Islet precursor cell (in vitro differentiated cells): ENCODE measurements at regions not wholly inside any gene's neighbourhood (a gene's known extent, or its start where the extent isn't known, plus 50 kb on each side); places are given as distances from the start of the nearest gene placed in this dataset.
"Not testable (repeated sequence)": the region's sequence is repeated elsewhere in the genome, so short reads cannot be mapped to it uniquely, and the experiment has no call there.

ENCODE experiments used
- DNase-seq: peaks from one replicate; pipeline ENCODE4 v3.0.0-alpha.2; 2018

DNA sequence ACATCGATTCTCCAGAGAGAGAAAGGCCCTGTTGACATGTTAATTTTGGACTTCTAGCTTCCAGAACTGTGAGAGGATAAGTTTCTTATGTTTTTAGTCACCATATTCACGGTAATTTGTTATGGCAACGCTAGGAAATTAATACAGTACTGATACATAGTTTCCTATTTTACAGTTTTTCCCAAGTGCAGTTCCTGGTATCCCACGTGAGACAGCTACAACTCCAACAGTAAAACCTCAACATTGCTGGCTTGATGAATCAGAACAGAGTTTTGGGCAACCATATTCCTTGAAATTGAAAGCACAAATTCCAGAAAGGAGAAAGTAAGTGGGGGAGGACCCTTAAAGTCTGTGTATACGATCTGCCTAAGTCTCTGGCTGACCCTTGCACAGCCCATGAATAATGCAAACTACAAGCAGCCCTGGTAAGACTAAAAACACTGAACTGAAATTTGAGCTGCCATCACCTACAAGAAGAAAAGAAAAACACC is 505.1 kb upstream of the NRSN1 start:
- no peak for DNase-seq

DNA sequence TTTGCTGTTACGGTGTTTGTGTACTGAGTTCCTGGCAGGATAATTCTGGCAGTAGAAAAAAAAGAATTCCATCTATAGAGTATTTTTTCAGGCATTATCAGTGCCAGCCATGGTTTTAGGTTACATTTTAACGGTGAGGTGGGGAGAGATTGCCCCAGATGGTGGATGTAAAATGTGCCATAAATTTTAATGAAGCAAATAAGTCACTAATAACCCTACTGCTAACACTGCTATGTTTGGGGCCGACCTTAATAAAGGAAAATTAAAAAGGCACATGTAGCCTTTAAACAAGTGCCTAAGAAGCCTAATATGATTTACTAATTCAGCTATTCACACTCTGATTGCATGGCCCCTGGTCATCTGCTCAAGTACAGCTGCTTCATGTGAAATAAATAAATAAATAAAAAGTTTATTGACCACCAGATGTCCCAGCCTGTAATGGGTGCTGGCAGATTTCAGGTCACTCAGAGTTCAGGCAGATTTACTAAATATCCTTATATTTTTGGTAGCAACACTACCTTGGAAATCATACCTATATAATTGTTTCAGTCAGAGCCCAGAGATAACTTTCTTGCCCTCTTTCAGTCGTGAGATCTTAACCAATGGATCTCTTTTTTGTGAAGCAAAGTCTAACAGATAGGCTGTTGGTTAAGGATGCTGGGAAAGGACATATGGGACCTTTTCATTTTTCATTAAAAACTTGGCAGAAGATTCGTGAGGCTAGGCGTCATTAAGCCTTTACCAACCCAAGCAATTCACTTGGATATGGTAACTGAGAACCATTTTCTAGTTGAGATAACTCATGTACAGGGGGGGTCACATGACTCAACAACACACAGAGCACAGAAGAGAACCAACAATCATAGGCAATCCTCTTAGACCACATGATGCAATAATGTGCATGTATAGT is 495.0 kb upstream of the NRSN1 start:
- DNase-seq, result no peak

DNA sequence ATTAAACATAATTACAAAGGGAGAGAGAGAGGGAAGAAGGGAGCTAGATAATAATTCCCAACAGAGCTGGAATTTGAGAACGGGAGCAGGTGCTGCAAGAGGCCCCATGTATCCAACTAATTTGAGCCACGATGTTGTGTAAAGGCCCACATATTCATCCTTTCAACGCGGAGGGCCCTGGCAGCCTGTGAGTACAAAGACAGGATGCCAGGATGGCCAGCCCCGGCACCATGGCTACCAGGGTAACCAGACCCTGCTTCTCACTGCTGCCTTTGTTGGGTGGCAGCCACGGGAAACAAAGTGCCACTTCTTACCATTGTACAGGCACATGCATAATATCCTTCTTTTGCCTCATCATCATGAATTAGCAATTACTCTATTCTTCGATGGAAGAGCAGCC is 492.0 kb upstream of the NRSN1 start:
- DNase-seq, result no peak

- DNase-seq, result no peak
Observed at GRCh38 chr6:23635150-23635549, 490.9 kb upstream of the NRSN1 start.

DNA sequence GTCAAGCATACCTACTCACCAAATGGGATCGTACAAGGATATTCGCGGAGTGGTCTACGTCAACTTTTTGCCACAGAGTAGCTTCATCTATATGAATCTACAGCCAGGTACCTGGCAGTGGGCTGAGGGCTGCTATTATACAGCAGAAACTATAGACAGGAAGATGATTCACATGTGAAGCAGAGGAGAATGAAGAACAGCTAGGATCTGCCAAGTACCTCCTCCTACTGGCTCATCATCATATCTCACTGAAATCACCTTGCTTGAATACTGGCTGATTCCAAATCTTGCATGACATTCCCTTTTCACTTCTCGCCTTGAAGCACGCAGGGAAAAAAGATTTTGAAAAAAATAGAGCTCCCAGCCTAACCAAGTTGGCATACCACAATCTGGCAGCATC is 488.7 kb upstream of the NRSN1 start:
- no peak for DNase-seq

DNA sequence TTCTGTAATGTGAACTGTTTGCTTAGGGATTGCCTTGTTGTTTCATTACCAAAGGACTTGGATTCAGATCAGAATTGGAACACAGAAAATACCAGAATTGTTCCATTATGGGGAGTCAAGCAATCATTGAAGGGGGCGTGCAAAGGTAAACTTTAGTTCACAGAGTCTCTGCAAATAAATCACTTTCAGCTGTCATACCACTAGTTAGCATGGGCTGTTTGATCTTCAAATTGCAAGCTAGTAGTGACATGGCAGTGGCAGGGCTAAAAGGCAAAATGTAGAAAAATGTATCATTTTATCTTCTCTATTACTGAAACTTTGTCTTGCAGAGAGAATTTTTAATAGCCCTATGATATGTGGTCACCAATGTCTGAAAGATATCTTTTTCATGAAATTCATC is 483.2 kb upstream of the NRSN1 start:
- DNase-seq, result no peak

DNA sequence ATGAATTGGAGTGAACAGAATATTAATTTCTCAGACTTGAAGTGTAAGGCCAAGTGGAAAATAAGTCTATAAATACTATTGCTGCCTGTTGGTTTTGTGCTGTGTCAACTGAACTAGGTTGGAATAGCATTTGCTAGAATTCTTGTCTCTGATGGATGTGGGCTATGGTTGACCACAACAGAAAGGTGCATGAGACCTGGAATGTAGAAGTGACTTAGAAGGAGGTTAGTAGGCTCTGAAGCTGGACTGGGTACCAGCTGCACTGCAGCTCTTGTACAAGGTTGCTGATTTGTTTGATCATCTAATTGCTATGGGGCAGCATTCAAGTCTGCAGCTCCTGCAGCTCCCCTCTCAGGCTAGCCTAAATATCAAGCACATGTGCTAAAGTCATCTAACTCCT is 479.0 kb upstream of the NRSN1 start:
- DNase-seq, result no peak

DNA sequence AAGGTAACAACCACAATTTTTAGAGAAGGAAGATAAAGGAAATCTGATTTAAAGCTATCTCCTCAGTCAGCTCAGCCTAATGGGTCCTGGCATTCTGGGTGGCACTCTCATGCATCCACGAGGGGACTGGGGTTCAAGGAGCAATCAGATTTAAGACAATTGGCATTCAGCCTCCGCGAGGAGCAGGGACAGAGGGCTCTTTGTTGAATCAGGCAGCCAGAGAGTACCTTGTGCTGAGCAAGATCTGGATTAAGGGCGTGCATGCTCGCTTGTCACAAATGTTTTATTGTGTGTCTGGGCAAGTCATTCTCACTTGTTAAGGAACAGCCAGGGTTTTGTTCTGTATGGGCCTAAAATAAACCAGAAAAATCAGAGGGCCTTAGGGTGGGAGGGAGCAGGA is 475.3 kb upstream of the NRSN1 start:
- peak; percentile 89 for DNase-seq

GRCh38 chr6:23654745-23655144 is 471.3 kb upstream of the NRSN1 start:
- DNase-seq, result no peak

GRCh38 chr6:23655525-23655924 is 470.5 kb upstream of the NRSN1 start:
- no peak for DNase-seq

- DNase-seq, result peak; percentile 69
Observed at GRCh38 chr6:23656255-23657194, 469.5 kb upstream of the NRSN1 start.

GRCh38 chr6:23659125-23659524 is 466.9 kb upstream of the NRSN1 start:
- peak; percentile 69 for DNase-seq

GRCh38 chr6:23661549-23661948 is 464.5 kb upstream of the NRSN1 start:
- DNase-seq, result no peak

DNA sequence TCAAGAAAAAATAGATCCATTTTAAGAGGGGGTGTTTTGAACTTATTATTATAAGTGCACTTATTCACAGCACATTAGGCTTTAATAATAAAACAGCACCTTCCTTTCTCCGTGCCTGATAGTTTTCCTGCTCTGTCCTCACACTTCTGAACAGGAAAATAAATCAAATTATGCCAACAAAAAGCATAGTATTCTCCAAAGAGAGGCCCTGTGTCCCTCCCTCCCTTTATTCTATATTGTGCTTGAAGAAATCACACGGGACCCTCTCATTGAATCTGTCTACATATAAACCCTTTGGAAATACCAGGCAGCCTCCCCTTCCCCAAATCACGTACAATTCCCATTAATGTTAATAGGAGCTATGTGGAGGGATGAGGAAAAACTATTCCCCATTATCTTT is 462.9 kb upstream of the NRSN1 start:
- no peak for DNase-seq

DNA sequence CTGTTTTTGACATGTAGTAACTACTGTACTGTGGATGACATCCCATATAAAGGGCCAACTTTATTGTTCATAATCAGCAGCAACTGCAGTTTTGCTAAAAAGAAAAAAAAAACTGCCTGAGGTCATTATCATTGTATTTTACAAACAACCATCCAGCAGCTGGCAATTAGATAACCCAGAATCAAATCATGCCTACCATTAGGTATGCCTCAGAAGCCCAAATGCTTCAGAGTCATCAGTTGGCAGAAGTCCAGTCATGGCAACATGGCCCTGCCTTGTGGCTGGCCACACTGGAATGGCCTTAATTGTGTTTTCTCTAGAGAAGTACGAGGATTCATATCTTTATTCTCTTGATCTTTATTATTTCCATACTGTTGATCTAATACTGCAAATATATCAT is 462.4 kb upstream of the NRSN1 start:
- no peak for DNase-seq

- not testable (repeated sequence) for DNase-seq
Observed at GRCh38 chr6:23665911-23666310, 460.1 kb upstream of the NRSN1 start.

DNA sequence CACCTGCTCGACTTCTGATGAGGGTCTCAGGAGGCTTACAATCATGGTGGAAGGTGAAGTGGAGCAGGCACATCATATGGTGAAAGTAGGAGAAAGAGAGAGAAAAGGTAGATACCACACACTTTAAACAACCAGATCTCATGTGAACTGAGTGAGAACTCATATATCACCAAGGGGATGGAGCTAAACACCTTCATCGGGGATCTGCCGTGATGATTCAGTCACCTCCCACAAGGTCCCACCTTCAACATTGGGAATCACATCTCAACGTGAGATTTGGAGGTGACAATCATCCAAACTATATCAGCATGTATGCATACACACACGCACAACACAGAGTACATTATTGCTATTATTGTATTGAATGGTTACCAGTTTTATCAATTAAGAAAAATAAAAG is 453.3 kb upstream of the NRSN1 start:
- no peak for DNase-seq

- DNase-seq, result no peak
Observed at GRCh38 chr6:23678626-23679025, 447.4 kb upstream of the NRSN1 start.

DNA sequence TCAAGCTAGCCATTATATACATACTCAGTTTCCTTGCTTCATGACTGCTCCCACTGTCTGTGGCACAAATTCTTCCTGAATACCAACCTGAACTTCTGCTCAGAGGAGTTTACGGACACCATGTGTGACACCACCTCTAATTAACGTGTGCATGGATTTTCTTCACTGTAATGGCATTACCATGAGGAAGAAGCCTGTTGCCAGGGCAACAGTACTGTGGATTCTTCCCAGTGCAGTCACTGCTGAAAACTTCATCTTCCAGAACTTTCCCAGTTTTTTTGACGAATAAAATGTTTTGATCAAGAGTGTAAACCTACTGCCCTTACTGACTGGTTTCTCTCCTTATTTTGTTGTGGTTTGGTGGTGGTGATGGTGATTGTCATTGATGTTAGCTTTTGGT is 444.3 kb upstream of the NRSN1 start:
- no peak for DNase-seq

- no peak for DNase-seq
Observed at GRCh38 chr6:23688650-23689049, 437.4 kb upstream of the NRSN1 start.

GRCh38 chr6:23690453-23691049 is 435.5 kb upstream of the NRSN1 start:
- DNase-seq, result no peak

GRCh38 chr6:23692184-23692583 is 433.8 kb upstream of the NRSN1 start:
- no peak for DNase-seq

DNA sequence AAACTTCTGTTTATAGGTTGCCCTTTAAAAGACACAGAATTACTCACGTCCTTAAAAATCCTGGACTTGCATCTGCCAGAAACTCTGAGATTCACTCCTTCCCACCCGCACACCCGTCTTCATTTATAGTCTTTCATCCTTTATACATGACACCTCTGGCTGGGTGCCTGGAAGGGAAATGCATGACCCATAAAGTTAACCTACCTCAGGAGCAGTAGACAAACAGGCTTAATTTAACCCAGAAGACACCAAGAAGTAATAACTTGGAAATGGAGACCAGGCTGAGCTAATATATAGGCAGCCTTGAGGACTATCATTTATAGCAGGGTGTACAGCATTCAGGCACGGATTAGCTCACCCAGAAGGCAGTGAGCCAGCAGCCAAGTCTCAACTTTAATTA is 429.0 kb upstream of the NRSN1 start:
- DNase-seq, result no peak
